ENCODE measurements at regions not wholly inside any gene's neighbourhood (a gene's known extent, or its start where the extent isn't known, plus 50 kb on each side); places are given as distances from the start of the nearest gene placed in this dataset.

DNA sequence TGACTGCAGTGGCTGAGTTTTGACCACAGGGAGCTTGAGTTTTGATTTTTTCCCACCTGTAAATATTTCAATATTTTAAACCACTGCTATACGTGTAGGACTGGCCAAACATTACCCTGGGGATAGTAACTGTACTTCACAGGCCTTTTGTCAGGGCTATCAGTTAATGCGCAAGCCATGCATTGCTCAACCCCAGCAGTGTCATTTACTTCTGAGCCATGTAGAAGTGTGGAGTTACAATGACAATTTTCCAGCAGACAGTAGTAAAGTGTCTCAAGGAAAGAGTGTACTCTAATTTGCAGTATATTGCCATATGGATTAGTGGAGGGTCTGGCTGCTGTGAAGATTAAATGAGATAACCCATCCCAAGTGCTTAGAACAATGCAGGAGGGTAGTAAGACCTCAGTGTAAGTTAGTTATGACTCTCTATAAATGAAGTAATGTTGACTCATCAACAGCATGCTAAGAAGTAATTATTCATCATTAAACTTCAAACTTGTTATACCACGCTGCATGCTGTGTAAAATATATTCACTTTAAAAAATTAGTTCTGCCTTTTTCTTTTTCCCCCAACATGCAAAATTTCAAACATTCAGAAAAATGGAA is 489.2 kb downstream of the KDM4C start:
- TF ChIP-seq, protein P1, sequence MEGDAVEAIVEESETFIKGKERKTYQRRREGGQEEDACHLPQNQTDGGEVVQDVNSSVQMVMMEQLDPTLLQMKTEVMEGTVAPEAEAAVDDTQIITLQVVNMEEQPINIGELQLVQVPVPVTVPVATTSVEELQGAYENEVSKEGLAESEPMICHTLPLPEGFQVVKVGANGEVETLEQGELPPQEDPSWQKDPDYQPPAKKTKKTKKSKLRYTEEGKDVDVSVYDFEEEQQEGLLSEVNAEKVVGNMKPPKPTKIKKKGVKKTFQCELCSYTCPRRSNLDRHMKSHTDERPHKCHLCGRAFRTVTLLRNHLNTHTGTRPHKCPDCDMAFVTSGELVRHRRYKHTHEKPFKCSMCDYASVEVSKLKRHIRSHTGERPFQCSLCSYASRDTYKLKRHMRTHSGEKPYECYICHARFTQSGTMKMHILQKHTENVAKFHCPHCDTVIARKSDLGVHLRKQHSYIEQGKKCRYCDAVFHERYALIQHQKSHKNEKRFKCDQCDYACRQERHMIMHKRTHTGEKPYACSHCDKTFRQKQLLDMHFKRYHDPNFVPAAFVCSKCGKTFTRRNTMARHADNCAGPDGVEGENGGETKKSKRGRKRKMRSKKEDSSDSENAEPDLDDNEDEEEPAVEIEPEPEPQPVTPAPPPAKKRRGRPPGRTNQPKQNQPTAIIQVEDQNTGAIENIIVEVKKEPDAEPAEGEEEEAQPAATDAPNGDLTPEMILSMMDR (IDR thresholded peaks at IDR 0.05; ENCODE audit: low read length): no peak
- TF ChIP-seq EZH2 (IDR thresholded peaks at IDR 0.05; ENCODE audit: borderline replicate concordance, low read length): no peak
